ENCODE measurements at regions not wholly inside any gene's neighbourhood (a gene's known extent, or its start where the extent isn't known, plus 50 kb on each side); places are given as distances from the start of the nearest gene placed in this dataset.
"Not testable (repeated sequence)": the region's sequence is repeated elsewhere in the genome, so short reads cannot be mapped to it uniquely, and the experiment has no call there.

DNA sequence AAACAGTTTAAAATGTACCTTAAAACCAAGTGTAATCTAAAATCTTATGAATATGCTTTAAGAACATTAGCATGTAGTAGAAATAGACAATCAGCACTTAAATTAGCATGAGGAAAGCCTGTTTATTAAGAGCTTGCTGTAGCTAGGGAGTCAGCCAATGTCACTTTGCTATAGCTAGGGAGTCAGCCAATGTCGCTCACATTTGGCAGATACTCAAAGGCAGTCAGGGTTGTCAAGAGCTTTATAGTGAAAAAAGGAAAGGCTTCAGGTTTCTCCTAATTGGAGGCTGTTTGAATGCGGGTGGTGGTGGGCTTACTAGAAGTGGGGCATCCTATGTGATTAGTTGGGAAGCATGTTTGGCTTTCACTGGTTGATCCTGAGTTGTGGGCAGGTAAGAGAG lies 226.2 kb upstream of the DGKB start:
- DNase-seq (ENCODE audit: low spot score in 2 of 2), result no peak
- Histone ChIP-seq H3K27ac (no peak overlapping the region), H3K4me3 (no peak overlapping the region), H3K4me1 (no peaks in the 10 kb centered on the region), H3K27me3 (no peaks in the 10 kb centered on the region), H3K9me3 (no peaks in the 10 kb centered on the region), H3K36me3 (no peaks in the 10 kb centered on the region)
- WGBS, result 75% methylated on average over 2 of the region's 2 CpGs
- no peak for TF ChIP-seq POLR2AphosphoS5 (IDR thresholded peaks at IDR 0.05)
- no peak for TF ChIP-seq EP300 (IDR thresholded peaks at IDR 0.05)
- TF ChIP-seq POLR2A (IDR thresholded peaks at IDR 0.05), result no peak
- TF ChIP-seq, protein P1, sequence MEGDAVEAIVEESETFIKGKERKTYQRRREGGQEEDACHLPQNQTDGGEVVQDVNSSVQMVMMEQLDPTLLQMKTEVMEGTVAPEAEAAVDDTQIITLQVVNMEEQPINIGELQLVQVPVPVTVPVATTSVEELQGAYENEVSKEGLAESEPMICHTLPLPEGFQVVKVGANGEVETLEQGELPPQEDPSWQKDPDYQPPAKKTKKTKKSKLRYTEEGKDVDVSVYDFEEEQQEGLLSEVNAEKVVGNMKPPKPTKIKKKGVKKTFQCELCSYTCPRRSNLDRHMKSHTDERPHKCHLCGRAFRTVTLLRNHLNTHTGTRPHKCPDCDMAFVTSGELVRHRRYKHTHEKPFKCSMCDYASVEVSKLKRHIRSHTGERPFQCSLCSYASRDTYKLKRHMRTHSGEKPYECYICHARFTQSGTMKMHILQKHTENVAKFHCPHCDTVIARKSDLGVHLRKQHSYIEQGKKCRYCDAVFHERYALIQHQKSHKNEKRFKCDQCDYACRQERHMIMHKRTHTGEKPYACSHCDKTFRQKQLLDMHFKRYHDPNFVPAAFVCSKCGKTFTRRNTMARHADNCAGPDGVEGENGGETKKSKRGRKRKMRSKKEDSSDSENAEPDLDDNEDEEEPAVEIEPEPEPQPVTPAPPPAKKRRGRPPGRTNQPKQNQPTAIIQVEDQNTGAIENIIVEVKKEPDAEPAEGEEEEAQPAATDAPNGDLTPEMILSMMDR (IDR thresholded peaks at IDR 0.05), result no peak

DNA sequence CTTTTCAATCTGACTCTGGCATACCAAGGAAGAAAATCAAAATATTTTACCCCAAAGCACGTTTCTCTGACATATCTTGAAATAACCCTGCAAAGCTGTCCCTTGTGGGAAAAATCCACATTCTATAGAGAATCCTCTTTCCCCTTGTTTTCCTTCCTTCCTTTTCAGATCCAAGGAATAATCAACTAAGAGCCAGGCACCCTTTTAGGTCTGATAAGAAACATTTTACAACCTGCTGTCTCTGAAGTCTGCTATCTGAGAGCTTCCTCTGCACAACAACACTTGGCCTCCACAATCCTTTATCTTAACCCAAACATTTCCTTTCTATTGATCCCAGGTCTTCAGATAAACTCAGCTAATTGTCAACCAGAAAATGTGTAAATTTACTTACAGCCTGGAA lies 224.1 kb upstream of the DGKB start:
- H3K36me3 ChIP-seq; H3K4me1 ChIP-seq; H3K27ac ChIP-seq; DNase-seq (ENCODE audit: low spot score in 2 of 2); H3K4me3 ChIP-seq; H3K27me3 ChIP-seq; H3K9me3 ChIP-seq: not testable (repeated sequence)
- WGBS, result 76% methylated on average over 1 of the region's 1 CpG

DNA sequence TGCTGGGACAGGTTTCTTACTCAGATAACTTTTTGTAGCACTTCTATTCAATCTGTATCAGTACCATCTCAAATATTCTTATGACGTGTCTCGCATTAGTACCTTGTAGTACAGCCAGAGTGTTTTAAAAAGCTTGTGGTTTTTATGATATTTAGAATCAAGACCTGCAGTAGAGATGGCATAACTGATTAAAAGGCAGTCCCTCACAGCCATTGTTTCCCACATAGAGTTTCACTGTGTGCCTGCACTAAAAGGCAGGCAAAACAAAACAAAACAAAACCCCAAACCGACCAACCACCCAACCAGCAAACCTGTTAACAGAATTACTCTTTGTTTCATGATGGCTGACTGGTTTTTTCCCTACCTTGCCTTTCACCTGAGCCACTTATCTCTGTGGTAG lies 221.3 kb upstream of the DGKB start:
- Histone ChIP-seq H3K4me1 (no peaks in the 10 kb centered on the region), H3K9me3 (no peaks in the 10 kb centered on the region), H3K27ac (no peak overlapping the region), H3K4me3 (no peak overlapping the region), H3K36me3 (no peaks in the 10 kb centered on the region), H3K27me3 (no peaks in the 10 kb centered on the region)
- TF ChIP-seq POLR2A (IDR thresholded peaks at IDR 0.05), result no peak
- TF ChIP-seq, protein P1 (IDR thresholded peaks at IDR 0.05), result no peak
- no peak for TF ChIP-seq EP300 (IDR thresholded peaks at IDR 0.05)
- TF ChIP-seq POLR2AphosphoS5 (IDR thresholded peaks at IDR 0.05), result no peak
- WGBS, result 75% methylated on average over 3 of the region's 3 CpGs
- DNase-seq (ENCODE audit: low spot score in 2 of 2), result no peak

DNA sequence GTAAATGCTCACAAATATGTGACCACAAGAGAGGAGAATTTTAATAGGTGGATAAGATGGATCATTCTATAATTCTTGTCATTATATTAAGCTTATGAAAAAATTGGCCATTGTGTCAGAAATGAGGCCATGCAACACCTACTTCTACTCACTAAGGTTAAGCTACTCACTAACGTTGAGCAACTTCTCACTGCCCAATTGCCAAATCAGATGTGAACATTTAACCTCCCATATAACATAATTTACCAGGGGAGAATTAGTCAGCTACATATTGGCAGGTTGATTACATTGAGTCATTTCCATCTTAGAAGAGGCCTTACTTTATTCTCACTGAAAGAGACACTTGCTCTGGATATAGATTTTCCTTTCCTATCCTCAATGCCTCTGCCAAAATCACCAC lies 211.2 kb upstream of the DGKB start:
- Histone ChIP-seq H3K27ac (no peak overlapping the region), H3K4me3 (no peak overlapping the region), H3K27me3 (no peaks in the 10 kb centered on the region), H3K9me3 (no peaks in the 10 kb centered on the region), H3K36me3 (no peaks in the 10 kb centered on the region), H3K4me1 (no peaks in the 10 kb centered on the region)
- TF ChIP-seq POLR2A (IDR thresholded peaks at IDR 0.05), result no peak
- TF ChIP-seq, protein P1 (IDR thresholded peaks at IDR 0.05), result no peak
- TF ChIP-seq POLR2AphosphoS5 (IDR thresholded peaks at IDR 0.05), result no peak
- no peak for TF ChIP-seq EP300 (IDR thresholded peaks at IDR 0.05)
- no peak for DNase-seq (ENCODE audit: low spot score in 2 of 2)
- 71% methylated on average over 1 of the region's 1 CpG for WGBS

DNA sequence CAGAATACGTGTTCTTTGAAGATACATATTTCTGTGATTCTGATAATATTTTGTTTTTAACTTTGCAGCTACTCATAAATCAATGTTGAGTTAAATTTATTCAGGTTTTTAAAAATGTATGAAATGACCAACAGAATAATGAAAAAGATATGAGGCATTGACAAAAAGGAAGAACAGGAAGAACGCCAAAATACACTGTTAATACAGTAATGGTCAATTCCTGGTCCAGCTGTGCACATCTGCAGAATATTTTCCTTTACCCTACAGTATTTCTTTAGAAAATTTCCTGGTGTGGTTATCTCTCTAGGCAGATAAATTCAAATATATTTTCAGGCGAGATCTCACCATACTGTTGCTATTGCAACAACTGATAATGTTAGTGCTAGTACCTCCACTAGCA lies 203.2 kb upstream of the DGKB start:
- Histone ChIP-seq H3K4me1 (no peaks in the 10 kb centered on the region), H3K27me3 (no peaks in the 10 kb centered on the region), H3K27ac (no peak overlapping the region), H3K4me3 (no peak overlapping the region), H3K9me3 (no peaks in the 10 kb centered on the region), H3K36me3 (no peaks in the 10 kb centered on the region)
- WGBS, result 78% methylated on average over 3 of the region's 3 CpGs
- no peak for TF ChIP-seq POLR2AphosphoS5 (IDR thresholded peaks at IDR 0.05)
- TF ChIP-seq POLR2A (IDR thresholded peaks at IDR 0.05), result no peak
- no peak for TF ChIP-seq EP300 (IDR thresholded peaks at IDR 0.05)
- TF ChIP-seq, protein P1 (IDR thresholded peaks at IDR 0.05), result no peak
- no peak for DNase-seq (ENCODE audit: low spot score in 2 of 2)

DNA sequence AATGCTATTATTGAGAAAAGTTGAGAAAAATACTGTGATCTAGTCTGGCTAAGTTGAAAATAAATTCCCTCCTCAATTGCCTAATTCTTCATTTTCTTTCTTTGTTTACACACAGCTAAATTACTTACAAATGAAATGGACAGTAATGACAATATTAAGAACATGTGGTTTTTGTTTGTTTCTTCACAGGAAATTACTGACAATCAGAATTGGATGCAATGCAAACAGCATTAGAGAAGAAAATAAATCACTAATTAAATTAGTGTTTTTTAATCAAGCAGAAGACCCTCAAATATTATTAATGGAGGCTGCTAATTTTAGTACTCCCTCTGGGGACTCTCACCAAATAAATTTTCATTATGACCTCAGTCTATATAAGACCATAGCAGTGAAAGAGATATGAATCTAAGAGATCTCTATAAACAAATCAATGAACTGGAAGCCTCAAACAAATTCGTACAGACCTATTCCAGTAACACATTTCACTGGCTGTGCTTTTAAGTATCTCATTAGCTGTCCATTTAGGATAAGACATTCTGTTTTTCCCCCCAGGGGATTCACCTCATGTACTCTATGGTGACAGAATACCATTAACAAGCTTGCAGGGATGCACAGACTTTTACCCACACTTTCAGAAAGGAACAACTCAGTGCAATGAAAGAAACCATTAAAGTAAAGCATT lies 202.0 kb upstream of the DGKB start:
- WGBS, result 17% methylated on average over 1 of the region's 1 CpG
- H3K9me3 ChIP-seq, result no peaks in the 10 kb centered on the region
- no peak for DNase-seq (ENCODE audit: low spot score in 2 of 2)

More for the DNA sequence above, 202.0 kb upstream of the DGKB start:
- H3K27me3 ChIP-seq, result no peaks in the 10 kb centered on the region
- no peak overlapping the region for H3K4me3 ChIP-seq
- no peaks in the 10 kb centered on the region for H3K4me1 ChIP-seq
- TF ChIP-seq, protein P1 (IDR thresholded peaks at IDR 0.05), result no peak
- TF ChIP-seq POLR2AphosphoS5 (IDR thresholded peaks at IDR 0.05) (no peak), POLR2A (IDR thresholded peaks at IDR 0.05) (no peak), EP300 (IDR thresholded peaks at IDR 0.05) (no peak)
- no peaks in the 10 kb centered on the region for H3K36me3 ChIP-seq
- H3K27ac ChIP-seq, result no peak overlapping the region
